Ishikawa (cell line): ENCODE measurements at regions not wholly inside any gene's neighbourhood (a gene's known extent, or its start where the extent isn't known, plus 50 kb on each side); places are given as distances from the start of the nearest gene placed in this dataset.

Source experiments
- CEBPB ChIP-seq: IDR thresholded peaks from 2 replicates; pipeline ENCODE4 v1.6.1; 2012
- CREB1 ChIP-seq: IDR thresholded peaks from 2 replicates; pipeline ENCODE4 v1.6.1; 2012; ENCODE audit warnings: low read depth
- EP300 ChIP-seq: IDR thresholded peaks from 2 replicates; pipeline ENCODE4 v1.6.1; 2012; ENCODE audit warnings: borderline replicate concordance
- FOXM1 ChIP-seq: IDR thresholded peaks from 2 replicates; pipeline ENCODE4 v1.6.1; 2012; ENCODE audit warnings: low read depth, borderline replicate concordance
- MAX ChIP-seq: IDR thresholded peaks from 2 replicates; pipeline ENCODE4 v1.6.1; 2012
- NFIC ChIP-seq: IDR thresholded peaks from 2 replicates; pipeline ENCODE4 v1.6.1; 2012
- RAD21 ChIP-seq: IDR thresholded peaks from 2 replicates; pipeline ENCODE4 v1.6.1; 2012; ENCODE audit warnings: low read depth
- REST ChIP-seq: IDR thresholded peaks from 2 replicates; pipeline ENCODE4 v1.6.1; 2012; ENCODE audit warnings: low read depth, mild to moderate bottlenecking
- TAF1 ChIP-seq: IDR thresholded peaks from 2 replicates; pipeline ENCODE4 v1.6.1; 2012; ENCODE audit warnings: low read depth, mild to moderate bottlenecking
- USF1 ChIP-seq: IDR thresholded peaks from 2 replicates; pipeline ENCODE4 v1.6.1; 2012
- YY1 ChIP-seq: IDR thresholded peaks from 2 replicates; pipeline ENCODE4 v1.6.1; 2012; ENCODE audit warnings: low read depth

- TF ChIP-seq YY1 (no peak), EP300 (no peak), CREB1 (no peak), RAD21 (no peak), MAX (no peak), USF1 (no peak), NFIC (no peak), FOXM1 (no peak), TAF1 (no peak), CEBPB (no peak), REST (no peak)
These were observed 71.0 kb upstream of the ZP4 start for GRCh38 chr1:237961754-237962153.
